H9 (cell line): ENCODE measurements at regions not wholly inside any gene's neighbourhood (a gene's known extent, or its start where the extent isn't known, plus 50 kb on each side); places are given as distances from the start of the nearest gene placed in this dataset.

ENCODE experiments used
- DNase-seq: peaks from one replicate; pipeline ENCODE4 v3.0.0-alpha.2; 2017
- H2AFZ ChIP-seq: one replicate; pipeline ENCODE4 v1.6.1; 2013; ENCODE audit warnings: mild to moderate bottlenecking, low read length, control low read depth, moderate library complexity
- H2AK5ac ChIP-seq: 2 replicates; pipeline ENCODE4 v1.6.1; 2013; ENCODE audit warnings: low read length, control low read depth, mixed read lengths; ENCODE audit not compliant: insufficient read length
- H2BK120ac ChIP-seq: one replicate; pipeline ENCODE4 v1.6.1; 2013; ENCODE audit warnings: low read depth, mild to moderate bottlenecking, low read length, control low read depth, inconsistent platforms; ENCODE audit not compliant: poor library complexity, severe bottlenecking
- H2BK12ac ChIP-seq: 2 replicates; pipeline ENCODE4 v1.6.1; 2013; ENCODE audit warnings: low read length, control low read depth, mixed read lengths, low read depth; ENCODE audit not compliant: insufficient read length
- H2BK15ac ChIP-seq: 2 replicates; pipeline ENCODE4 v1.6.1; 2013; ENCODE audit warnings: low read depth, low read length, control low read depth
- H2BK20ac ChIP-seq: one replicate; pipeline ENCODE4 v1.6.1; 2013; ENCODE audit warnings: low read depth, mild to moderate bottlenecking, low read length, control low read depth, inconsistent platforms; ENCODE audit not compliant: poor library complexity, severe bottlenecking
- H2BK5ac ChIP-seq: 2 replicates; pipeline ENCODE4 v1.6.1; 2013; ENCODE audit warnings: low read length, control low read depth, mixed read lengths; ENCODE audit not compliant: insufficient read length
- H3K14ac ChIP-seq: 2 replicates; pipeline ENCODE4 v1.6.1; 2013; ENCODE audit warnings: low read length, control low read depth; ENCODE audit not compliant: insufficient read depth
- H3K18ac ChIP-seq: 2 replicates; pipeline ENCODE4 v1.6.1; 2013; ENCODE audit warnings: low read depth, mild to moderate bottlenecking, mixed read lengths, low read length, control low read depth; ENCODE audit not compliant: insufficient read length
- H3K23ac ChIP-seq: 2 replicates; pipeline ENCODE4 v1.6.1; 2013; ENCODE audit warnings: low read length, control low read depth, mixed read lengths, low read depth; ENCODE audit not compliant: insufficient read length
- H3K23me2 ChIP-seq: 2 replicates; pipeline ENCODE4 v1.6.1; 2013; ENCODE audit warnings: low read depth, mild to moderate bottlenecking, mixed read lengths, low read length, control low read depth; ENCODE audit not compliant: insufficient read length, poor library complexity, severe bottlenecking
- H3K27ac ChIP-seq: 2 replicates; pipeline ENCODE4 v1.5.1; 2013; ENCODE audit warnings: low read length, control low read depth, mixed read lengths, low read depth; ENCODE audit not compliant: insufficient read length
- H3K27me3 ChIP-seq: 2 replicates; pipeline ENCODE4 v1.6.1; 2013; ENCODE audit warnings: low read length, control low read depth, inconsistent platforms; ENCODE audit not compliant: insufficient read depth
- H3K4ac ChIP-seq: 2 replicates; pipeline ENCODE4 v1.6.1; 2013; ENCODE audit warnings: low read depth, mild to moderate bottlenecking, control low read depth, inconsistent platforms, low read length, moderate library complexity
- H3K4me1 ChIP-seq: 2 replicates; pipeline ENCODE4 v1.6.1; 2013; ENCODE audit warnings: low read length, control low read depth, inconsistent platforms; ENCODE audit not compliant: insufficient read depth
- H3K4me2 ChIP-seq: 2 replicates; pipeline ENCODE4 v1.6.1; 2013; ENCODE audit warnings: low read length, control low read depth, mixed read lengths; ENCODE audit not compliant: insufficient read length, insufficient read depth
- H3K56ac ChIP-seq: 2 replicates; pipeline ENCODE4 v1.6.1; 2013; ENCODE audit warnings: low read depth, mild to moderate bottlenecking, mixed read lengths, low read length, control low read depth; ENCODE audit not compliant: insufficient read length
- H3K79me1 ChIP-seq: 2 replicates; pipeline ENCODE4 v1.6.1; 2013; ENCODE audit warnings: low read depth, mild to moderate bottlenecking, moderate library complexity, low read length, control low read depth, inconsistent platforms; ENCODE audit not compliant: insufficient read depth, poor library complexity, severe bottlenecking
- H3K79me2 ChIP-seq: 2 replicates; pipeline ENCODE4 v1.6.1; 2013; ENCODE audit warnings: low read length, control low read depth, inconsistent platforms; ENCODE audit not compliant: insufficient read depth
- H3K9ac ChIP-seq: 2 replicates; pipeline ENCODE4 v1.6.1; 2013; ENCODE audit warnings: low read length, control low read depth, mixed read lengths; ENCODE audit not compliant: insufficient read length; ENCODE audit errors: extremely low read depth
- H3K9me3 ChIP-seq: one replicate; pipeline ENCODE4 v1.6.1; 2013; ENCODE audit warnings: low read depth, low read length, inconsistent platforms; ENCODE audit not compliant: control insufficient read depth
- H3T11ph ChIP-seq: one replicate; pipeline ENCODE4 v1.6.1; 2013; ENCODE audit warnings: mild to moderate bottlenecking, low read length, control low read depth, inconsistent platforms
- H4K20me1 ChIP-seq: one replicate; pipeline ENCODE4 v1.6.1; 2013; ENCODE audit not compliant: control insufficient read depth, insufficient read length, insufficient read depth
- H4K5ac ChIP-seq: 2 replicates; pipeline ENCODE4 v1.6.1; 2013; ENCODE audit warnings: low read depth, mild to moderate bottlenecking, mixed read lengths, low read length, control low read depth; ENCODE audit not compliant: insufficient read length
- H4K8ac ChIP-seq: replicated peaks from 2 replicates; pipeline ENCODE4 v1.6.1; 2013; ENCODE audit warnings: low read length, control low read depth, mixed read lengths, low read depth; ENCODE audit not compliant: insufficient read length
- H4K91ac ChIP-seq: 2 replicates; pipeline ENCODE4 v1.6.1; 2013; ENCODE audit warnings: low read depth, mild to moderate bottlenecking, moderate library complexity, mixed read lengths, low read length, control low read depth; ENCODE audit not compliant: insufficient read length
- H3K27ac Mint-ChIP-seq, 3 experiments: 2 replicates in 2 of 3; 3 replicates in 1 of 3; pipeline ENCODE4 v1.8.0; 2020 to 2021; ENCODE audit warnings: mixed read lengths in 3 of 3, mild to moderate bottlenecking in 1 of 3, moderate library complexity in 1 of 3
- H3K27me3 Mint-ChIP-seq: 2 replicates; pipeline ENCODE4 v1.8.0; 2021; ENCODE audit warnings: low read depth, mild to moderate bottlenecking, moderate library complexity, mixed read lengths
- H3K36me3 Mint-ChIP-seq, 3 experiments: 2 replicates in 2 of 3; 3 replicates in 1 of 3; pipeline ENCODE4 v1.8.0; 2020 to 2021; ENCODE audit warnings: low read depth in 3 of 3, mixed read lengths in 3 of 3; ENCODE audit not compliant: insufficient read depth in 1 of 3
- H3K4me1 Mint-ChIP-seq, 2 experiments: 2 replicates each; pipeline ENCODE4 v1.8.0; 2020; ENCODE audit warnings: mixed read lengths in 2 of 2
- H3K4me3 Mint-ChIP-seq, 2 experiments: 2 replicates in 1 of 2; 3 replicates in 1 of 2; pipeline ENCODE4 v1.8.0; 2020 to 2021; ENCODE audit warnings: mild to moderate bottlenecking in 2 of 2, mixed read lengths in 2 of 2, moderate library complexity in 1 of 2
- H3K9me3 Mint-ChIP-seq, 2 experiments: 2 replicates in 1 of 2; 3 replicates in 1 of 2; pipeline ENCODE4 v1.8.0; 2020; ENCODE audit warnings: mild to moderate bottlenecking in 2 of 2, mixed read lengths in 2 of 2, moderate library complexity in 1 of 2
- CTCF ChIP-seq: fragments of 200-600 bp; sonication (generic); conservative IDR thresholded peaks from 3 replicates; pipeline ENCODE4 v1.8.0; 2021; ENCODE audit warnings: antibody characterized with exemption, mild to moderate bottlenecking
- WGBS: extraction: QIAGEN DNeasy Blood & Tissue Kit; methylation state at CpG from one replicate; pipeline ENCODE4 v1.1.7; 2013; ENCODE audit warnings: missing lambda C conversion rate, low lambda C conversion rate, mixed read lengths; ENCODE audit not compliant: insufficient read length; ENCODE audit errors: extremely low coverage; 5-methylcytosine and 5-hydroxymethylcytosine counted together

DNA sequence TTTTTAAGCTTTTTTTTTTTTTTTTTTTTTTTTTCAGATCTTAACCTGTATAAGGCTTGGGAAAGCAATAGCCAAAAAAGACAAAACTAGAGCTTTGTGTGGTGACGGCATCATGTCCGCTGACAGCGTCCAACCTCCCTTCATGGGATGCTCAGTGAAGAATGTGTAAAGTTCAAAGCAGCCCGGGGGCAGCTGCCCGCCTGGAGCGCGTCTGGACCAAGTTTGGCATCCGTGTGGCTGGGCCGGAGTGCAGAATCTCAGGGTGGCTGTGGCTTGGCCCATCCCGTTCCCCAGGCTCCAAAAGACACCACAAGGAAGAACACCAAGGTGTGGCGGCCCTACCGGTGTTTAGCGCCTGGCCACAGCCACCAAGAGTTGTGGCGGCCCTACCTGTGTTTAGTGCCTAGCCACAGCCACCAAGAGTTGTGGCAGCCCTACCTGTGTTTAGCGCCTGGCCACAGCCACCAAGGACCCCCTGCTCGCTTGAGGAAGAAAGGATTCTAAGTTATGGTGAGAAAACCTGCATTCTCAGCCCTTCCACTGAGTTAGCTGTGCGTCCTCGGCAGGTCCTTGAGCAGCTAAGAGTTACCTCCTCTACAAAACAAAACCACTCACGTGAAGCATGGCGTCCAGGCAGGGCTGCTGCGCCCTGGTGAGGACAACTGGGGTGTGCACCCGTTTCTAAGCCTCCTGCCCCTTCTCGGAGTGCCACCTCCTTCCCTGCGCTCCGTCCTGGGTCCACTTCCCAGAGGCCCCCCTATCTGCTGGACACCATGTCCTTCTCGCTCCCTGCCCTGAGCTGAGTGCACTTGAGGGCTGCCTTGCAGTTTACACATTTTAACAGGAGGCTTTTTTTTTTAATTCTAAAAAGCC is 103.6 kb upstream of the SALL3 start:
- Mint-ChIP-seq H3K36me3 (no peaks in the 10 kb centered on the region; a peak in 1 of 7 replicates), H3K27ac (no peak overlapping the region), H3K4me1 (peaks cover 9 to 18% of the 10 kb centered on the region in 2 experiments), H3K27me3 (peaks cover 14% of the 10 kb centered on the region), H3K4me3 (no peak overlapping the region), H3K9me3 (no peaks in the 10 kb centered on the region; a peak in 1 of 5 replicates)
- H3K4me1 ChIP-seq = peaks cover 8% of the 10 kb centered on the region; the same call in 1 of the 2 replicates
- no peak overlapping the region for H3K23ac ChIP-seq
- no peaks in the 10 kb centered on the region for H3K27me3 ChIP-seq
- no peak; the same call in 1 of the 3 replicates for TF ChIP-seq CTCF
- no peak overlapping the region for H3K56ac ChIP-seq
- H3K27ac ChIP-seq = no peak overlapping the region
- no peaks in the 10 kb centered on the region for H3K9me3 ChIP-seq
- H4K5ac ChIP-seq = no peak overlapping the region
- H2BK15ac ChIP-seq = no peak overlapping the region
- H3K18ac ChIP-seq = no peak overlapping the region
- WGBS = no CpG with 5 or more reads among the region's 26 CpGs
- no peak overlapping the region for H2BK5ac ChIP-seq
- no peak for DNase-seq
- no peak overlapping the region for H3K4me2 ChIP-seq
- no peaks in the 10 kb centered on the region for H3K79me1 ChIP-seq
- H2BK12ac ChIP-seq = no peak overlapping the region
- H4K8ac ChIP-seq = no peak overlapping the region
- H3K23me2 ChIP-seq = no peaks in the 10 kb centered on the region
- H2BK120ac ChIP-seq = no peak overlapping the region
- no peak overlapping the region for H2AK5ac ChIP-seq
- no peak overlapping the region for H4K91ac ChIP-seq
- H3K4ac ChIP-seq = no peak overlapping the region
- H3K79me2 ChIP-seq = no peaks in the 10 kb centered on the region
- no peaks in the 10 kb centered on the region for H4K20me1 ChIP-seq
- H2BK20ac ChIP-seq = no peak overlapping the region
- no peak overlapping the region for H3K9ac ChIP-seq
- no peak overlapping the region for H3T11ph ChIP-seq
- H2AFZ ChIP-seq = no peak overlapping the region
- no peak overlapping the region for H3K14ac ChIP-seq
